ENCODE measurements at regions not wholly inside any gene's neighbourhood (a gene's known extent, or its start where the extent isn't known, plus 50 kb on each side); places are given as distances from the start of the nearest gene placed in this dataset.

GRCh38 chr20:22214296-22214695, 370.1 kb downstream of the FOXA2 start:
- no peak for TF ChIP-seq CTCF (IDR thresholded peaks at IDR 0.05)
- no peak for TF ChIP-seq POLR2A (IDR thresholded peaks at IDR 0.05)
- no peak for TF ChIP-seq POLR2AphosphoS5 (IDR thresholded peaks at IDR 0.05; ENCODE audit: insufficient read depth in 1 of 2, low read depth in 1 of 2)

Measured in vagina (tissue), 2 donors.